ENCODE measurements at regions not wholly inside any gene's neighbourhood (a gene's known extent, or its start where the extent isn't known, plus 50 kb on each side); places are given as distances from the start of the nearest gene placed in this dataset.

DNA sequence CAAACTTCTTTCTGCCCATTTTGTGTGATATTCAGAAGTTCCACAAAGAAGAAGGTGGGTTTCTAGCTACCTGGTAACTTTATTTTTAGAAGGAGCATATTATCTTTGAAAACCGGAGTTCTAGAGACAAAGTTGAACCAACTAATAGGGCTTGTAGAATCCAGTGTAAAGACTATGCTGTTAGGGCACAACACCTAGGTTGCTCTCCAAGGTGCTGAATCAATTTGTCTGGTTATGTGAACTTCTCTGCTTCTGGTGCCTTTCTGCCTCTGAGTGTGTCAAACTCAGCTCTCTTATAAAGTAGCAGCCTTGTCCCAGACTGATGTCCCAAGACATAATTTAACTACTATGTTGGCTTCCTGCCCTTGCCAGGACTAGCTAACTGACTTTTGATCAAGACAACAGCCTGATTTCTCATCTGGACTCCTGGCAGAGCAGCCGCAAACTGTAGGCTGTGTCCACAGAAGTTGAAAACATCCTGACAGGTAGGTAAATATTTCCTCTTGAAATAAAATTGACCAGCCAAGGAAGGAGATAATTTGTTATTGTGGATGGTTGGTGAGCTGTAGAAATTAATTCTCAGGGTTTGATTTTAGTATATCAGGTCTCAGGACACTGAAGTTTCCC lies 119.4 kb downstream of the CYRIA start:
- TF ChIP-seq, protein P1, sequence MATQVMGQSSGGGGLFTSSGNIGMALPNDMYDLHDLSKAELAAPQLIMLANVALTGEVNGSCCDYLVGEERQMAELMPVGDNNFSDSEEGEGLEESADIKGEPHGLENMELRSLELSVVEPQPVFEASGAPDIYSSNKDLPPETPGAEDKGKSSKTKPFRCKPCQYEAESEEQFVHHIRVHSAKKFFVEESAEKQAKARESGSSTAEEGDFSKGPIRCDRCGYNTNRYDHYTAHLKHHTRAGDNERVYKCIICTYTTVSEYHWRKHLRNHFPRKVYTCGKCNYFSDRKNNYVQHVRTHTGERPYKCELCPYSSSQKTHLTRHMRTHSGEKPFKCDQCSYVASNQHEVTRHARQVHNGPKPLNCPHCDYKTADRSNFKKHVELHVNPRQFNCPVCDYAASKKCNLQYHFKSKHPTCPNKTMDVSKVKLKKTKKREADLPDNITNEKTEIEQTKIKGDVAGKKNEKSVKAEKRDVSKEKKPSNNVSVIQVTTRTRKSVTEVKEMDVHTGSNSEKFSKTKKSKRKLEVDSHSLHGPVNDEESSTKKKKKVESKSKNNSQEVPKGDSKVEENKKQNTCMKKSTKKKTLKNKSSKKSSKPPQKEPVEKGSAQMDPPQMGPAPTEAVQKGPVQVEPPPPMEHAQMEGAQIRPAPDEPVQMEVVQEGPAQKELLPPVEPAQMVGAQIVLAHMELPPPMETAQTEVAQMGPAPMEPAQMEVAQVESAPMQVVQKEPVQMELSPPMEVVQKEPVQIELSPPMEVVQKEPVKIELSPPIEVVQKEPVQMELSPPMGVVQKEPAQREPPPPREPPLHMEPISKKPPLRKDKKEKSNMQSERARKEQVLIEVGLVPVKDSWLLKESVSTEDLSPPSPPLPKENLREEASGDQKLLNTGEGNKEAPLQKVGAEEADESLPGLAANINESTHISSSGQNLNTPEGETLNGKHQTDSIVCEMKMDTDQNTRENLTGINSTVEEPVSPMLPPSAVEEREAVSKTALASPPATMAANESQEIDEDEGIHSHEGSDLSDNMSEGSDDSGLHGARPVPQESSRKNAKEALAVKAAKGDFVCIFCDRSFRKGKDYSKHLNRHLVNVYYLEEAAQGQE (IDR thresholded peaks at IDR 0.05; ENCODE audit: insufficient read depth in 1 of 2, low read depth in 2 of 2, low read length in 2 of 2): peak; percentile 85 to 99
- no peak for TF ChIP-seq POLR2AphosphoS5 (IDR thresholded peaks at IDR 0.05; ENCODE audit: low read depth, low read length)
